ENCODE measurements at regions not wholly inside any gene's neighbourhood (a gene's known extent, or its start where the extent isn't known, plus 50 kb on each side); places are given as distances from the start of the nearest gene placed in this dataset.

- DNase-seq (ENCODE audit: low spot score) (no peak), ATAC-seq (no peak)
Measured at GRCh38 chr2:22499082-22499839, 885.7 kb upstream of the KLHL29 start.

GRCh38 chr2:22500555-22500935 lies 884.4 kb upstream of the KLHL29 start:
- DNase-seq (ENCODE audit: low spot score) (no peak), ATAC-seq (no peak)

- ATAC-seq (no peak), DNase-seq (ENCODE audit: low spot score) (no peak)
Measured at GRCh38 chr2:22501851-22502250, 883.1 kb upstream of the KLHL29 start.

GRCh38 chr2:22513563-22513962 lies 871.4 kb upstream of the KLHL29 start:
- ATAC-seq (no peak), DNase-seq (ENCODE audit: low spot score) (no peak)

GRCh38 chr2:22517141-22517540 lies 867.8 kb upstream of the KLHL29 start:
- DNase-seq (ENCODE audit: low spot score) (no peak), ATAC-seq (no peak)

- DNase-seq (ENCODE audit: low spot score) (no peak), ATAC-seq (no peak)
Measured at GRCh38 chr2:22518641-22519040, 866.3 kb upstream of the KLHL29 start.

- no peak for DNase-seq (ENCODE audit: low spot score)
- no peak for ATAC-seq
Measured at GRCh38 chr2:22520369-22521288, 864.4 kb upstream of the KLHL29 start.

GRCh38 chr2:22521620-22522019 lies 863.4 kb upstream of the KLHL29 start:
- ATAC-seq (no peak), DNase-seq (ENCODE audit: low spot score) (no peak)

- ATAC-seq (no peak), DNase-seq (ENCODE audit: low spot score) (no peak)
Measured at GRCh38 chr2:22525681-22526080, 859.3 kb upstream of the KLHL29 start.

- no peak for ATAC-seq
- no peak for DNase-seq (ENCODE audit: low spot score)
Measured at GRCh38 chr2:22530131-22530530, 854.8 kb upstream of the KLHL29 start.

GRCh38 chr2:22536133-22536532 lies 848.8 kb upstream of the KLHL29 start:
- ATAC-seq (no peak), DNase-seq (ENCODE audit: low spot score) (no peak)

GRCh38 chr2:22554453-22554852 lies 830.5 kb upstream of the KLHL29 start:
- ATAC-seq (no peak), DNase-seq (ENCODE audit: low spot score) (no peak)

- no peak for DNase-seq (ENCODE audit: low spot score)
- ATAC-seq, result no peak
Measured at GRCh38 chr2:22557406-22557805, 827.6 kb upstream of the KLHL29 start.

GRCh38 chr2:22560021-22560420 lies 825.0 kb upstream of the KLHL29 start:
- no peak for ATAC-seq
- no peak for DNase-seq (ENCODE audit: low spot score)

GRCh38 chr2:22579341-22579740 lies 805.6 kb upstream of the KLHL29 start:
- DNase-seq (ENCODE audit: low spot score) (no peak), ATAC-seq (no peak)

- ATAC-seq (no peak), DNase-seq (ENCODE audit: low spot score) (no peak)
Measured at GRCh38 chr2:22582107-22582506, 802.9 kb upstream of the KLHL29 start.

- DNase-seq (ENCODE audit: low spot score) (no peak), ATAC-seq (no peak)
Measured at GRCh38 chr2:22596306-22596705, 788.7 kb upstream of the KLHL29 start.

GRCh38 chr2:22600156-22600555 lies 784.8 kb upstream of the KLHL29 start:
- no peak for ATAC-seq
- no peak for DNase-seq (ENCODE audit: low spot score)

GRCh38 chr2:22600999-22601398 lies 784.0 kb upstream of the KLHL29 start:
- ATAC-seq (no peak), DNase-seq (ENCODE audit: low spot score) (no peak)

- no peak for ATAC-seq
- no peak for DNase-seq (ENCODE audit: low spot score)
Measured at GRCh38 chr2:22604136-22604535, 780.8 kb upstream of the KLHL29 start.

- ATAC-seq (no peak), DNase-seq (ENCODE audit: low spot score) (no peak)
Measured at GRCh38 chr2:22616031-22616430, 768.9 kb upstream of the KLHL29 start.

GRCh38 chr2:22623620-22624019 lies 761.4 kb upstream of the KLHL29 start:
- no peak for ATAC-seq
- DNase-seq (ENCODE audit: low spot score), result no peak
